ENCODE measurements at regions not wholly inside any gene's neighbourhood (a gene's known extent, or its start where the extent isn't known, plus 50 kb on each side); places are given as distances from the start of the nearest gene placed in this dataset.

DNA sequence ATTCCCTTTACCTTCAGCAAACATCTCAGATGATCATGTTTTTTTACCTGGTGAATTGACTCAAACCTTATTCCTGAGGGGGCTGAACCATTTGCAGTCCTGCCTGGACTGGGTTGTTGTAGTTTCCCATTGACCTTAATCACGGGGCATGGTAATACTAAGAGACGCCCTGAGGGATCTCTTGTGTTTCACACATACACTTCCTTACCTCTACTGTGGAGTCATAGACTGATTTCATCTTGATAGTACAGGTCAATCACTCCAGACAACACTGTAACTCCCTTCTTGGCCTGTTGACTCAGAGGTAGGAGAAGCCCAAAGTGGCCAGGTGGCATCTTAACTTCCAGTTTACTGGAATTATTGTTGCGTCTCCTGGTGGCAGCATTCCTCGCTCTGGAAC, 1064.0 kb upstream of the PCDH10 start (continued):
- TF ChIP-seq EGR1 (IDR thresholded peaks at IDR 0.05; ENCODE audit: low read depth) (no peak), YY1 (IDR thresholded peaks at IDR 0.05; ENCODE audit: extremely low read depth, insufficient replicate concordance, low read depth, low read length) (no peak), SRF (IDR thresholded peaks at IDR 0.05; ENCODE audit: low read depth) (no peak), ZNF274 (IDR thresholded peaks at IDR 0.05; ENCODE audit: low read depth, low read length) (no peak), JUND (IDR thresholded peaks at IDR 0.05) (no peak), SP1 (IDR thresholded peaks at IDR 0.05; ENCODE audit: low read depth) (no peak), FOSL1 (IDR thresholded peaks at IDR 0.05; ENCODE audit: low read depth) (no peak), EZH2phosphoT487 (IDR thresholded peaks at IDR 0.05; ENCODE audit: borderline replicate concordance) (no peak), TCF7L2 (IDR thresholded peaks at IDR 0.05; ENCODE audit: borderline replicate concordance, extremely low read depth, insufficient read depth, insufficient read length) (no peak), SIN3A (IDR thresholded peaks at IDR 0.05; ENCODE audit: low read depth) (no peak)
- TF ChIP-seq, protein P1, sequence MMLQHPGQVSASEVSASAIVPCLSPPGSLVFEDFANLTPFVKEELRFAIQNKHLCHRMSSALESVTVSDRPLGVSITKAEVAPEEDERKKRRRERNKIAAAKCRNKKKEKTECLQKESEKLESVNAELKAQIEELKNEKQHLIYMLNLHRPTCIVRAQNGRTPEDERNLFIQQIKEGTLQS (IDR thresholded peaks at IDR 0.05) = no peak

DNA sequence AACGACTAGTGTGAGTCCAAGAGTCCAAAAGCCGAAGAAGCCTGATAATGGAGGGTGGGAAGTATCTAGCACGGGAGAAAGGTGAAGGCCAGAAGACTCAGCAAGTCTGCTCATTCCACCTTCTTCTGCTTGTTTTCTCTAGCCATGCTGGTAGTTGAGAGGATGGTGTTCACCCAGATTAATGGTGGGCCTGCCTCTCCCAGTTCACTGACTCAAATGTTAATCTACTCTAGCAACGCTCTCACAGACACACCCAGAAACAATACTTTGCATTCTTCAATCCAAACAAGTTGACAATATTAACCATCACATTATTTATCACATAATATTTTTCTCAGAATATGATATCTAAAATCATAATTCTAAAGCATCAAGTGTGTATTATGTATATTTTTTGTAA, 1055.1 kb upstream of the PCDH10 start:
- TF ChIP-seq YY1 (IDR thresholded peaks at IDR 0.05; ENCODE audit: extremely low read depth, insufficient replicate concordance, low read depth, low read length) (no peak), EZH2 (IDR thresholded peaks at IDR 0.05) (no peak), ZNF274 (IDR thresholded peaks at IDR 0.05; ENCODE audit: low read depth, low read length) (no peak), POLR2AphosphoS5 (IDR thresholded peaks at IDR 0.05; ENCODE audit: low read depth, low read length) (no peak), CBX3 (IDR thresholded peaks at IDR 0.05; ENCODE audit: low read depth) (no peak), EGR1 (IDR thresholded peaks at IDR 0.05; ENCODE audit: low read depth) (no peak), TCF7L2 (IDR thresholded peaks at IDR 0.05; ENCODE audit: borderline replicate concordance, extremely low read depth, insufficient read depth, insufficient read length) (no peak)
- TF ChIP-seq, protein P2, sequence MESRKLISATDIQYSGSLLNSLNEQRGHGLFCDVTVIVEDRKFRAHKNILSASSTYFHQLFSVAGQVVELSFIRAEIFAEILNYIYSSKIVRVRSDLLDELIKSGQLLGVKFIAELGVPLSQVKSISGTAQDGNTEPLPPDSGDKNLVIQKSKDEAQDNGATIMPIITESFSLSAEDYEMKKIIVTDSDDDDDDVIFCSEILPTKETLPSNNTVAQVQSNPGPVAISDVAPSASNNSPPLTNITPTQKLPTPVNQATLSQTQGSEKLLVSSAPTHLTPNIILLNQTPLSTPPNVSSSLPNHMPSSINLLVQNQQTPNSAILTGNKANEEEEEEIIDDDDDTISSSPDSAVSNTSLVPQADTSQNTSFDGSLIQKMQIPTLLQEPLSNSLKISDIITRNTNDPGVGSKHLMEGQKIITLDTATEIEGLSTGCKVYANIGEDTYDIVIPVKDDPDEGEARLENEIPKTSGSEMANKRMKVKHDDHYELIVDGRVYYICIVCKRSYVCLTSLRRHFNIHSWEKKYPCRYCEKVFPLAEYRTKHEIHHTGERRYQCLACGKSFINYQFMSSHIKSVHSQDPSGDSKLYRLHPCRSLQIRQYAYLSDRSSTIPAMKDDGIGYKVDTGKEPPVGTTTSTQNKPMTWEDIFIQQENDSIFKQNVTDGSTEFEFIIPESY (IDR thresholded peaks at IDR 0.05; ENCODE audit: extremely low read depth, insufficient replicate concordance, low read length) = no peak
- TF ChIP-seq, protein P3, sequence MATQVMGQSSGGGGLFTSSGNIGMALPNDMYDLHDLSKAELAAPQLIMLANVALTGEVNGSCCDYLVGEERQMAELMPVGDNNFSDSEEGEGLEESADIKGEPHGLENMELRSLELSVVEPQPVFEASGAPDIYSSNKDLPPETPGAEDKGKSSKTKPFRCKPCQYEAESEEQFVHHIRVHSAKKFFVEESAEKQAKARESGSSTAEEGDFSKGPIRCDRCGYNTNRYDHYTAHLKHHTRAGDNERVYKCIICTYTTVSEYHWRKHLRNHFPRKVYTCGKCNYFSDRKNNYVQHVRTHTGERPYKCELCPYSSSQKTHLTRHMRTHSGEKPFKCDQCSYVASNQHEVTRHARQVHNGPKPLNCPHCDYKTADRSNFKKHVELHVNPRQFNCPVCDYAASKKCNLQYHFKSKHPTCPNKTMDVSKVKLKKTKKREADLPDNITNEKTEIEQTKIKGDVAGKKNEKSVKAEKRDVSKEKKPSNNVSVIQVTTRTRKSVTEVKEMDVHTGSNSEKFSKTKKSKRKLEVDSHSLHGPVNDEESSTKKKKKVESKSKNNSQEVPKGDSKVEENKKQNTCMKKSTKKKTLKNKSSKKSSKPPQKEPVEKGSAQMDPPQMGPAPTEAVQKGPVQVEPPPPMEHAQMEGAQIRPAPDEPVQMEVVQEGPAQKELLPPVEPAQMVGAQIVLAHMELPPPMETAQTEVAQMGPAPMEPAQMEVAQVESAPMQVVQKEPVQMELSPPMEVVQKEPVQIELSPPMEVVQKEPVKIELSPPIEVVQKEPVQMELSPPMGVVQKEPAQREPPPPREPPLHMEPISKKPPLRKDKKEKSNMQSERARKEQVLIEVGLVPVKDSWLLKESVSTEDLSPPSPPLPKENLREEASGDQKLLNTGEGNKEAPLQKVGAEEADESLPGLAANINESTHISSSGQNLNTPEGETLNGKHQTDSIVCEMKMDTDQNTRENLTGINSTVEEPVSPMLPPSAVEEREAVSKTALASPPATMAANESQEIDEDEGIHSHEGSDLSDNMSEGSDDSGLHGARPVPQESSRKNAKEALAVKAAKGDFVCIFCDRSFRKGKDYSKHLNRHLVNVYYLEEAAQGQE (IDR thresholded peaks at IDR 0.05; ENCODE audit: low read depth) = no peak
- H3K4me2 ChIP-seq (ENCODE audit: low read length) = no peak overlapping the region
- H3K9me2 ChIP-seq (ENCODE audit: insufficient read depth) = no peaks in the 10 kb centered on the region
- no peaks in the 10 kb centered on the region for H3K79me2 ChIP-seq (ENCODE audit: insufficient read depth, low read length)
- DNase-seq (ENCODE audit: low read depth, low spot score) = no peak
- no peaks in the 10 kb centered on the region for H4K20me1 ChIP-seq (ENCODE audit: insufficient read depth)
- intact Hi-C loops (cut with micrococcal nuclease) = no loop called here
- H3K9ac ChIP-seq (ENCODE audit: low read length) = no peak overlapping the region
- no peaks in the 10 kb centered on the region for H3K27me3 ChIP-seq (ENCODE audit: insufficient read depth, low read length)
- H3K4me3 ChIP-seq (replicated peaks in 1 of 2; ENCODE audit: low read depth in 1 of 2, low read length in 2 of 2) = no peak overlapping the region
- H3K27ac ChIP-seq (ENCODE audit: low read depth, low read length) = no peak overlapping the region
- no peaks in the 10 kb centered on the region for H3K36me3 ChIP-seq (ENCODE audit: control insufficient read depth in 1 of 2, insufficient read depth in 2 of 2, low read length in 2 of 2)
- no peak for ATAC-seq
- no TSS peak for BruUV-seq (replicated peaks)
- ChIA-PET RAD21 (ENCODE audit: low non-redundant PET in 1 of 2, low total read pairs in 2 of 2, uncharacterized antibody in 2 of 2, unreplicated experiment in 2 of 2) (no interaction called here), CTCF (no interaction called here), POLR2A (no interaction called here)
- no peaks in the 10 kb centered on the region for H3K4me1 ChIP-seq (ENCODE audit: control insufficient read depth in 1 of 2, insufficient read depth in 2 of 2, low read length in 2 of 2)
- no peaks in the 10 kb centered on the region for H3K9me3 ChIP-seq (ENCODE audit: control insufficient read depth in 1 of 2, insufficient read depth in 1 of 2, low read depth in 1 of 2, low read length in 2 of 2)
- no peak overlapping the region for H2AFZ ChIP-seq (ENCODE audit: low read depth, low read length, poor library complexity, severe bottlenecking)
